PC-3 (cell line): ENCODE measurements at regions not wholly inside any gene's neighbourhood (a gene's known extent, or its start where the extent isn't known, plus 50 kb on each side); places are given as distances from the start of the nearest gene placed in this dataset.

Source experiments
- ATAC-seq: fragments of 200-7000 bp; cut with Tn5 transposase; 2 replicates; pipeline ENCODE4 v1.9.1; 2020; ENCODE audit warnings: mild to moderate bottlenecking, moderate library complexity
- BruUV-seq: library from RNA; stranded (reverse); fragments of 400-500 nt; replicated peaks from 2 replicates; lab custom pipeline; 2021; lab: Mats Ljungman, UMichigan
- CTCF ChIA-PET: fragments of 300-600 bp; sonication (Branson Sonifier 250); formaldehyde crosslinking; loops from one replicate; lab custom pipeline; 2022; ENCODE audit warnings: antibody characterized with exemption; lab: Charles Lee
- POLR2A ChIA-PET: fragments of 300-600 bp; sonication (Branson Sonifier 250); formaldehyde crosslinking; loops from one replicate; lab custom pipeline; 2022; ENCODE audit warnings: antibody characterized with exemption; ENCODE audit not compliant: unreplicated experiment; lab: Charles Lee
- DNase-seq: peaks from one replicate; pipeline ENCODE4 v3.0.0-alpha.2; 2015
- H2AFZ ChIP-seq: fragments of 300-600 bp; sonication (generic); 2 replicates; pipeline ENCODE4 v1.6.0; 2016; ENCODE audit warnings: antibody characterized with exemption, low read length
- H3F3A ChIP-seq: fragments of 300-600 bp; sonication (generic); one replicate; pipeline ENCODE4 v1.6.0; 2017; ENCODE audit warnings: antibody characterized with exemption, low read length, control low read depth, mild to moderate bottlenecking; ENCODE audit not compliant: unreplicated experiment
- H3K27ac ChIP-seq: fragments of 300-600 bp; sonication (generic); 2 replicates; pipeline ENCODE4 v1.5.1; 2016; ENCODE audit warnings: mild to moderate bottlenecking, low read length
- H3K27me3 ChIP-seq: fragments of 300-600 bp; sonication (generic); 2 replicates; pipeline ENCODE4 v1.6.1; 2016; ENCODE audit warnings: low read length, mixed read lengths
- H3K36me3 ChIP-seq: fragments of 300-600 bp; sonication (generic); 2 replicates; pipeline ENCODE4 v1.6.1; 2016; ENCODE audit warnings: low read depth, mixed run types, low read length, mixed read lengths
- H3K4me1 ChIP-seq: fragments of 300-600 bp; sonication (generic); 2 replicates; pipeline ENCODE4 v1.5.1; 2016; ENCODE audit warnings: low read length; ENCODE audit not compliant: insufficient read depth
- H3K4me2 ChIP-seq: fragments of 300-600 bp; sonication (generic); 2 replicates; pipeline ENCODE4 v1.6.0; 2016; ENCODE audit warnings: low read length
- H3K4me3 ChIP-seq: fragments of 300-600 bp; sonication (generic); 2 replicates; pipeline ENCODE4 v1.5.1; 2016; ENCODE audit warnings: mild to moderate bottlenecking, low read length, mixed read lengths
- H3K79me2 ChIP-seq: fragments of 300-600 bp; sonication (generic); 2 replicates; pipeline ENCODE4 v1.6.1; 2017; ENCODE audit warnings: low read length, mixed read lengths
- H3K9ac ChIP-seq: fragments of 300-600 bp; sonication (generic); 2 replicates; pipeline ENCODE4 v1.6.0; 2016; ENCODE audit warnings: mild to moderate bottlenecking, low read length
- H3K9me2 ChIP-seq: fragments of 300-600 bp; sonication (generic); replicated peaks from 2 replicates; pipeline ENCODE4 v1.6.1; 2016; ENCODE audit warnings: mixed run types, low read length, mixed read lengths
- H3K9me3 ChIP-seq: fragments of 300-600 bp; sonication (generic); 2 replicates; pipeline ENCODE4 v1.6.1; 2016; ENCODE audit warnings: low read length, mixed read lengths
- H4K20me1 ChIP-seq: fragments of 300-600 bp; sonication (generic); 2 replicates; pipeline ENCODE4 v1.6.1; 2016; ENCODE audit warnings: low read length, mixed read lengths
- EZH2 ChIP-seq: fragments of 300-600 bp; sonication (generic); IDR thresholded peaks from one replicate; pipeline ENCODE4 v1.6.1; 2017; ENCODE audit warnings: antibody characterized with exemption, mild to moderate bottlenecking, low read length; ENCODE audit not compliant: unreplicated experiment
- EZH2phosphoT487 ChIP-seq: fragments of 300-600 bp; sonication (generic); IDR thresholded peaks from 2 replicates; pipeline ENCODE4 v1.6.1; 2018; ENCODE audit warnings: mild to moderate bottlenecking, antibody characterized with exemption, low read length, borderline replicate concordance
- intact Hi-C: fragments of 100-400 bp; cut with micrococcal nuclease; formaldehyde crosslinking; loops from 2 replicates; pipeline ENCODE4 v1.9.0; 2023
- TF ChIP-seq, protein P1 (sequence below): fragments of 300-600 bp; sonication (generic); conservative IDR thresholded peaks from 2 replicates; pipeline ENCODE4 v1.5.1; 2017; ENCODE audit warnings: antibody characterized with exemption, low read depth, mild to moderate bottlenecking, low read length

DNA sequence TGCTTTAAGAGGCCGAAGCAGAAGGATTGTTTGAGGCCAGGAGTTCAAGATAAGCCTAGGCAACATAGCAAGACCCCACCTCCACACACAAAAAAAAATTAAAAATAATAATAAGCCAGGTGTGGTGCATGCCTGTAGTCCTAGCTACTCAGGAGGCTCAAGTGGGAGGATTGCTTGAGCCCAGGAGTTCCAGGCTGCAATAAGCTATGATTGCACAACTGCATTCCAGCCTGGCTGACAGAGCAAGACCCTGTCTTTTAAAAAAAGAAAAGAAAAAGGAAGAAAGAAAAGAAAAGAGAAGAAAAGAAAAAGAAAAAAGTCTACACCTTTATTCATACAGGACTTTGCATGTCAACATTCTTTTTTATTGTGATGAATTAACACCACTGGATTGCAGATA lies 2125.8 kb downstream of the MAT2B start:
- H3K4me3 ChIP-seq = no peak overlapping the region
- H3K9me3 ChIP-seq = no peaks in the 10 kb centered on the region
- H3K79me2 ChIP-seq = no peaks in the 10 kb centered on the region
- no peak for DNase-seq
- H3K27ac ChIP-seq = no peak overlapping the region
- no peak for ATAC-seq
- H2AFZ ChIP-seq = no peak overlapping the region
- H3F3A ChIP-seq = no peaks in the 10 kb centered on the region
- no peaks in the 10 kb centered on the region for H3K9me2 ChIP-seq
- no TSS peak for BruUV-seq
- ChIA-PET POLR2A (no interaction called here), CTCF (no interaction called here)
- TF ChIP-seq, protein P1, sequence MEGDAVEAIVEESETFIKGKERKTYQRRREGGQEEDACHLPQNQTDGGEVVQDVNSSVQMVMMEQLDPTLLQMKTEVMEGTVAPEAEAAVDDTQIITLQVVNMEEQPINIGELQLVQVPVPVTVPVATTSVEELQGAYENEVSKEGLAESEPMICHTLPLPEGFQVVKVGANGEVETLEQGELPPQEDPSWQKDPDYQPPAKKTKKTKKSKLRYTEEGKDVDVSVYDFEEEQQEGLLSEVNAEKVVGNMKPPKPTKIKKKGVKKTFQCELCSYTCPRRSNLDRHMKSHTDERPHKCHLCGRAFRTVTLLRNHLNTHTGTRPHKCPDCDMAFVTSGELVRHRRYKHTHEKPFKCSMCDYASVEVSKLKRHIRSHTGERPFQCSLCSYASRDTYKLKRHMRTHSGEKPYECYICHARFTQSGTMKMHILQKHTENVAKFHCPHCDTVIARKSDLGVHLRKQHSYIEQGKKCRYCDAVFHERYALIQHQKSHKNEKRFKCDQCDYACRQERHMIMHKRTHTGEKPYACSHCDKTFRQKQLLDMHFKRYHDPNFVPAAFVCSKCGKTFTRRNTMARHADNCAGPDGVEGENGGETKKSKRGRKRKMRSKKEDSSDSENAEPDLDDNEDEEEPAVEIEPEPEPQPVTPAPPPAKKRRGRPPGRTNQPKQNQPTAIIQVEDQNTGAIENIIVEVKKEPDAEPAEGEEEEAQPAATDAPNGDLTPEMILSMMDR = no peak
- TF ChIP-seq EZH2 (no peak), EZH2phosphoT487 (no peak)
- H3K36me3 ChIP-seq = no peaks in the 10 kb centered on the region
- no peaks in the 10 kb centered on the region for H3K27me3 ChIP-seq
- intact Hi-C loops = loop anchor here (2.0 to 10.0 kb wide), 2 partner anchors 154 to 250 kb away; no protein-coding TSS in a partner anchor
- no peak overlapping the region for H3K4me2 ChIP-seq
- no peak overlapping the region for H3K9ac ChIP-seq
- H4K20me1 ChIP-seq = no peaks in the 10 kb centered on the region
- H3K4me1 ChIP-seq = no peaks in the 10 kb centered on the region

DNA sequence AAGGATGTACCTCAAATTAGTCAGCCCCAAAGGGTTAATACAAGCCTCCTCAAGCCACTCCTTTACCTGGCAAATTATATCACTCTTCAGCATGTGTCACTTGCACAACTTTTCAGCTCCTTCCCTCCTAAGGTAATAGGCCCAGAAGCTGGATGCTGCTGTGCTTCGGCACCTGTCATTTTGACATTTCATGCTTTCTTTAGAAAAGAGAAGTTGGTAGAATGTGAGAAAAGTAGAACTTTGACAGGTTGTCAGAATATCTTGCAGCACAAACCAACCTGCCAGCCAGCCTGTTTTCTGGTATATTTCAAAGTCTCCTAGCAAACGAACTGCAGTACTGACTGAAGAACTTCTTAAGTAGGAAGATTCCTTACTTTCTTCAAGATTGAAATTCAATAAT lies 2136.9 kb downstream of the MAT2B start:
- ChIA-PET POLR2A (no interaction called here), CTCF (no interaction called here)
- Histone ChIP-seq H3K36me3 (no peaks in the 10 kb centered on the region), H3F3A (no peaks in the 10 kb centered on the region), H3K27me3 (no peaks in the 10 kb centered on the region), H3K4me2 (no peak overlapping the region), H2AFZ (no peak overlapping the region), H3K9me2 (no peaks in the 10 kb centered on the region), H3K9ac (no peak overlapping the region), H3K79me2 (no peaks in the 10 kb centered on the region), H3K4me3 (no peak overlapping the region), H3K4me1 (no peaks in the 10 kb centered on the region), H3K27ac (no peak overlapping the region), H4K20me1 (no peaks in the 10 kb centered on the region), H3K9me3 (no peaks in the 10 kb centered on the region)
- intact Hi-C loops = no loop called here
- ATAC-seq (no peak), DNase-seq (no peak)
- TF ChIP-seq EZH2 (no peak), EZH2phosphoT487 (no peak)
- TF ChIP-seq, protein P1 = no peak
- no TSS peak for BruUV-seq

DNA sequence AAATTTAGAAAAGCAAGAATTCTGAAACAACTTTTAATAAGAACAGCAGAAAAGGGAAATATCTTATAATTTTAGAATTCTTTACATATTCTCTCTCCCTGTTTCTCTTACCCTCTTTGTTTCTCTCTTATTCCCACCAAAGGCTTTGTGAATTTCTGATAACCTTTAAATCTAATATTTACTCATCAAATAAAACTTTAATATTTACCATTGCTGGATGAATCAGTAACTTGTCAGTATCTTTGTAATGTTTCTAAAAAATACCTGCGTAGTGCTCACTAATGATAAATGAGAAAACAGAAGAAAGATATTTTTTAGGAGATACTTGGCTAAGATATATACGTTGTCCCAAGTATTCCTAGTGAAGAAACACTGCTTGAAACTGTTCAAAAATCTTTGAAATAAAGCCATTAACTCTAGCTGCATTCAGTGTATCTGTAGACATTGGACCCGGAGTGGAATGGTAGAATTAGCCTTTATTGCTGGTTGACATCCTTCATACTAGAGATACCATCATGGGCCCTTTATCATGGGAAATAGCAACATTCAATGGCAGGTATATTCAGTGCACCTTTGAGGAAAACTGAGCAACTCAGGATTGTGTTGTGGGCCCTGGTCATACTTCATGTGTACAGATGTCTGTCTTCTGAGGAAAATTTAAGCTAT lies 2160.4 kb downstream of the MAT2B start:
- ChIA-PET POLR2A (no interaction called here), CTCF (no interaction called here)
- H4K20me1 ChIP-seq = no peaks in the 10 kb centered on the region
- no peaks in the 10 kb centered on the region for H3K9me2 ChIP-seq
- no peak overlapping the region for H3K9ac ChIP-seq
- ATAC-seq = no peak
- H3K36me3 ChIP-seq = no peaks in the 10 kb centered on the region
- no peak overlapping the region for H3K4me3 ChIP-seq
- H3K79me2 ChIP-seq = no peaks in the 10 kb centered on the region
- no peak overlapping the region for H3K27ac ChIP-seq
- no peaks in the 10 kb centered on the region for H3F3A ChIP-seq
- no peaks in the 10 kb centered on the region for H3K9me3 ChIP-seq
- TF ChIP-seq, protein P1 = no peak
- no peak for TF ChIP-seq EZH2
- TF ChIP-seq EZH2phosphoT487 = no peak
- intact Hi-C loops = no loop called here
- no peaks in the 10 kb centered on the region for H3K27me3 ChIP-seq
- H3K4me2 ChIP-seq = no peak overlapping the region
- DNase-seq = no peak
- no peak overlapping the region for H2AFZ ChIP-seq
- no TSS peak for BruUV-seq
- H3K4me1 ChIP-seq = no peaks in the 10 kb centered on the region
